ENCODE measurements at regions not wholly inside any gene's neighbourhood (a gene's known extent, or its start where the extent isn't known, plus 50 kb on each side); places are given as distances from the start of the nearest gene placed in this dataset.

GRCh38 chr3:74664606-74665005 is 50.1 kb upstream of the CNTN3 start:
- Histone ChIP-seq H3K36me3 (no peaks in the 10 kb centered on the region), H3K4me3 (ENCODE audit: low read depth, low read length) (no peak overlapping the region), H3K27me3 (ENCODE audit: insufficient read depth, low read depth, severe bottlenecking) (no peaks in the 10 kb centered on the region), H3K9me3 (ENCODE audit: severe bottlenecking) (no peaks in the 10 kb centered on the region), H3K27ac (no peak overlapping the region)
- no peak for TF ChIP-seq CTCF (IDR thresholded peaks at IDR 0.05; ENCODE audit: low read depth, low read length)
- DNase-seq = no peak
